GM19463 (cell line): ENCODE measurements at regions not wholly inside any gene's neighbourhood (a gene's known extent, or its start where the extent isn't known, plus 50 kb on each side); places are given as distances from the start of the nearest gene placed in this dataset.

Source experiments
- ATAC-seq: cut with Tn5 transposase; IDR thresholded peaks from one replicate; pipeline ENCODE4 v1.9.1; 2021; ENCODE audit warnings: mild to moderate bottlenecking, moderate library complexity; ENCODE audit not compliant: unreplicated experiment

DNA sequence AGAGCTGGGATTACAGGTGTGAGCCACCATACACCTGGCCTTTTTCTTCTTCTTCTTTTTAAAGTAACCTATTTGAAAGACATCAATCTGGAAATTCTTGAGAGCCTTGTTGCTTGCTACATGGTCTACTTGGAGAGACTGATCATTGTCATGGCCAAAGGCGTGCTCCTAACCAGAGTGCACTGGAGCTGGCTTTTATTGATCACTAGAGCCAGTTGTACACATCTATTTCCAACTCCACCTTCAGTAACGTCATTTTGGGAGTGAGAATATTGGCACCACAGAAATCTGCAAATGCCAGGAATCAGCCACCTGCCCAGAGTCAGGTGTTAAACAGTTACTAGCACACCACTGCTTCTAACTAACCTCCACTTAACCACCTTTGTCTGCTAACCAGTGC is 735.1 kb downstream of the TYW1 start:
- ATAC-seq: no peak

DNA sequence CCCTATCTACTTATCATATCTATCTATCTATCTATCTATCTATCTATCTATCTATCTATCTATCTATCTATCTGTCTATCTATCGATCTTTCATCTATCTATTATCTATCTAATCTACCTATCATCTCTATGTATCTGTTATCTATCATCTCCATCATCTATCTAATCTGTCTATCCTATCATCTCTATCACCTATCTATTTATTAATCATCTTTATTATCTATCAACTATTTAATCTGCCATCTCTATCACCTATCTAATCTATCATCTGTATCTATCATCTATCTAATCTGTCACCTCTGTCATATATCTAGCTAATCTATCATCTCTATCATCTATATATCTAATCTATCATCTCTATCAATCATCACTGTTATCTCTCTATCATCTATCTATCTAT is 736.3 kb downstream of the TYW1 start:
- no peak for ATAC-seq

DNA sequence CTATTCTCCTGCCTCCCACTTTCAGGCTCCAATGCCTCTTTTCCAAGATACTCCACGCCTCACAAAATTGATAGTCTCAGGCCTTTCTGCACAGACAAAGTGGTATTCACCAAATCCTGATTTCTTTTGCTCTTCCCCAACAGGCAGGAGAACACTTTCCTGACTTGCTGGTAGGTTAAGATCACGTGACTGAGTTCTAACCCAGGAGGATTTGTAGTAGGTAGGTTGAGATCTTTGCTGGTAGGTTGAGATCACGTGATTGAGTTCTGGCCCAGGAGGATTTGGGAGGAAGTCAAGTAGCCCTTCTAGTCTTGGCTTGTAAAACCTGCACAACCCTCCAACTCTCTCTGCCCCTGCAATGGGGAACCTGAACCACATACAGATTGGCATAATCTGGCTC is 741.5 kb downstream of the TYW1 start:
- ATAC-seq: no peak

DNA sequence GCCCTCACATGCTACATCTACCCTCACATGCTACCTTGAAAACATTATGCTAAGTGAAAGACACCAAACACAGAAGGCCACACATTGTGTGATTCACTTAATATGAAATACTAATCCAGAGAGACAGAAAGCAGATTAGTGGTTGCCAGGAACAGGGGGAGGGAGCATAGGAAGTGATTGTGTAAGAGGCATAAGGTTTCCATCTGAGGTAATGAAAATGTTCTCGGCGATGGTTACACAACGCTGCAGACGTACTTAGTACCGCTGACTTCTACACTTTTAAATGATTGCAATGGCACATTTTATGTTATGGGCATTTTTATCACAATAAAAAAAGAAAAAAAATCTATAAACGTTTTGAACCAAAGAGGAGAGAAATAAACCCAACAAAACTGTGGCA is 742.3 kb downstream of the TYW1 start:
- ATAC-seq: no peak

DNA sequence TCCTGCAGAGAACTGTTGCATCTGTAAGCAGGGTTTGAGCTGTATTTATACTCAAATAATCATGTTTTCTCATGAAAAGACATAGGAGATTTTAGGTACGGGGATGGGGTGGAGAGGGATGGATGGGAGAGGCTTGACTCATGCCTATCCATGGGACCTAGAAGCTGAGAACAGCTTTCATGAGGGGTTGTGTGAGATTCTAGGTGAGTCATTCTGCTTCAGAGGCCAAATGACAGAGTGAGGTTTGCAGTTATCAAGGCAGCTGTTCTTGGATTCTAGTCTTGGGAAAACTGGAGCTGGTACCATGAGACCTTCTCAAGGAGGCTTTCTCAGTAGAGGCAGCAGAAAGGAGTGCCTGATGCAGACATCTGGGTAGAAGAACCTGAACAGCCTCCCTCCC is 746.9 kb downstream of the TYW1 start:
- ATAC-seq: no peak

DNA sequence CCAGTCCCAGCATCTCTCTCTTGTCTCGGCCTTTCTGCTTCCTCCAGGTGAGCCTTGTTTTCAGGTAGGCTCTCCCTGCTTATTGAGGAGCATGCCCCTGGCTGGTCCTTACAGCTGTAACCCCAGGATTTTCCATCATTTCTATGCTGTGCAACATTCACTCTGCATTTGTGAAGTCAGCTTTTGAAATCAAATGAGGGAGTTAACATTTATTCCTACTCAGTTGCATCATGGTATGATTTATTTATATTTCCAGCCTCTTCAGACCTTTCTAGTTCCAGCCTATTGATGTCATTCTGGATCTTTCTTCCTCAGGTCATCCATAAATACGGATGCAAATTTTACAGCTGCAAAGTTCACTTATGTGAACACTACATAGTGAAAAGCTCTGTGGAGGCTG is 755.6 kb downstream of the TYW1 start:
- no peak for ATAC-seq

DNA sequence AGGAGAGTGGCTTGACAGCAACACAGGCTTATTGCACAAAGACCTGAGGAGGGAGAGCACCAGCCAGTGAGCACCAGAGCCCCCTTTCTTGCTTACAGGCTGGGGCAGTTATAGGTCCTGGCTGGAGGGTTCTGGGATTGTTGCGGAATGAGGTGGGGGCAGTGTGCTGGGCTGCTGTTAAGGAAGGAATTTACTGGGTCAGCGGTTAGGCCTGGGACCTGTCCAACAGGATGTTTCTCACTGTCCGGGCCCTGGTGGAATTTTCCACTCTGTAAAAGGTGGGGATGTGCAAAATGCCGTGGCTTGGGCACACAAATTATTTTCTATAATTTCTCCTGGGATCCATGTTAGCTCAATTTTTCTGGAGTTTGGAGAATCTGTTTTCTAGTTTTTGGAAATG is 757.3 kb downstream of the TYW1 start:
- no peak for ATAC-seq

DNA sequence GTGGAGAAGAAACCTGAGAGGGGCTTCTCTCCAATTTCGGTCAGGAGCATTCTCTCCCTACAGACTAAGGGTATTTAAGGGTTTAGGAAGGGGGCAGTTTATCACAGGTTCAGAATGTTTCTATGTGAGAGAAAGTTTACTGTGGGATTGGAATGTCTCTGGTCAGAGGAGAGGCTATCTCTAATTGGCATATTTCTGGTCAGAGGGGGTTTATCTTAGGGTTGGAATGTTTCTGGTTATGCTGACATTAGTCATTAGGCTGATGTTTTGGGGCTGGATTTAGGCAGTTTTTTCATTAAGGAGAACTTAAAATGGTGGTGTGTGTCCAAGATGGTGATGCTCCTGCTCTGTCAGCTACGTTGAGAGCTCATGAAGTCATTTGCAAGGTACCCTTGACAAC is 758.0 kb downstream of the TYW1 start:
- ATAC-seq: no peak

DNA sequence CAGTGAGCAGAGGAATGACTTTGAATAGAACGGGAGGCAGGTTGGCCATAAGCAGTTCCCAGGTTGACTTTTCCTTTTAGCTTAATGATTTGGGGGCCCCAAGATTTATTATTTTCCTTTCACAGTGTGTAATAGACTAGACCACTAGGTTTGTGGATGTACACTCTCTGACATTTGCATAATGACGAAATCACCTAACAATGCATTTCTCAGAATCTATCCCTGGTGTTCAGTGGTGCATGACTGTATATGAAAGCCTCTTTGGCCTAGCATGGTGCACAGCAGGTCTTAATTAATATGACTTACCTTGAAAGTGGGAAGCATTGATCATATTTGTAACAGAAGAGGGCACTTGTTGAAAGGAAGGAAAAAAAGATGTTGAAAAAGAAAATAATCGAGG is 761.9 kb downstream of the TYW1 start:
- no peak for ATAC-seq

DNA sequence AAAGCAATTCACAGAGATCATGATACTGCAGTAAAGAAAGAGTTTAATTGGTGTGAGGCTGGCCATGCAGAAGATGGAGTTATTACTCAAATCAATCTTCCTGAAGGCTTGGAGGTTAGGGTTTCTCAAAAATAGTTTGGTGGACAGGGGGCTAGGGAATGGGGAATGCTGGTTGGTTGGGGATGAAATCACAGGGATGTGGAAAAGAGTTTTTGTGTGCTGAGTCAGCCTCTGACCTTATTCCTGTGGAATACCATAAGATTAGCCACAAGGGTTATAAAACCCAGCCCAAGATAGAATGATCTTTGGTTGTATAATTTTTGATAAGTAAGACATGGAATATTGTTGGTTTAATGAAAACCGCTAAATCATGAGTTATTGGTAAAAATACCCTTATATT is 764.3 kb downstream of the TYW1 start:
- ATAC-seq: no peak

DNA sequence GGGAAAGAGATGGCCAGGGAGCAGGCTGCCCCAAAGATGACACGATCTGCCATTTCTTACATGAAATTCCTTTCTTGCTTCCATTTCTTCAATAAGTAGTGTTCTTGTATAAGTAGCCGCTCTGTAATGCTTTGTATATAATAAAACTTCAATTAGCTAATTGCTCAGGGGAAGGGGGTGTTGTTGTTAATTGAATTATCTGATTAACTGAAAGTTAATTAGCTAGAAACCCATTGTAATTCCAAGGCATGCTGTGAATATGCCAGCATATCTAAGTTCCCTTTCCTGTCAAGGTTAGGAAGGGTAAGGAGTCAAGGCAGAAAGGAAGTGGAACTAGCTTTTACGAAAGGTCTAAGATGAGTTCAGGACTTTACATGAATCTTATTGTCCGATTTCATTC is 765.9 kb downstream of the TYW1 start:
- no peak for ATAC-seq

DNA sequence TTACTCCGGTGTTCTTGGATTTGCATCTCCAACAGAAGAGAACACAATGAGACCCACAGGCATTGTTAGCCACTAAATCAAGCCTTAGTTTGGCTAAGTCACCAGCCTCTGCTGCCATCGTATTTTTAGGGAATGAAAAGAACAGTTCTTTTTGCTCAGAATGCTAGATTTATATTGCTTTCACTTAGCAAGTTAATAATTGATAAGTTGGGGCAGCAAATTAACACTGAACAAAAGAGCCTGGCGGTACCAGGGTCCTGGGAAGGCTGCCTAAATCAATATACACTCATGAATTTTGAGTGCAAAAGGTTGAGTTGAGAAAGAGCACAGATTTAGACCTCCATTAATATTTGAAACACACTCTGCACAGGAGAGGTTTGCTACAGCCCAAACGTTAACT is 767.7 kb downstream of the TYW1 start:
- no peak for ATAC-seq

DNA sequence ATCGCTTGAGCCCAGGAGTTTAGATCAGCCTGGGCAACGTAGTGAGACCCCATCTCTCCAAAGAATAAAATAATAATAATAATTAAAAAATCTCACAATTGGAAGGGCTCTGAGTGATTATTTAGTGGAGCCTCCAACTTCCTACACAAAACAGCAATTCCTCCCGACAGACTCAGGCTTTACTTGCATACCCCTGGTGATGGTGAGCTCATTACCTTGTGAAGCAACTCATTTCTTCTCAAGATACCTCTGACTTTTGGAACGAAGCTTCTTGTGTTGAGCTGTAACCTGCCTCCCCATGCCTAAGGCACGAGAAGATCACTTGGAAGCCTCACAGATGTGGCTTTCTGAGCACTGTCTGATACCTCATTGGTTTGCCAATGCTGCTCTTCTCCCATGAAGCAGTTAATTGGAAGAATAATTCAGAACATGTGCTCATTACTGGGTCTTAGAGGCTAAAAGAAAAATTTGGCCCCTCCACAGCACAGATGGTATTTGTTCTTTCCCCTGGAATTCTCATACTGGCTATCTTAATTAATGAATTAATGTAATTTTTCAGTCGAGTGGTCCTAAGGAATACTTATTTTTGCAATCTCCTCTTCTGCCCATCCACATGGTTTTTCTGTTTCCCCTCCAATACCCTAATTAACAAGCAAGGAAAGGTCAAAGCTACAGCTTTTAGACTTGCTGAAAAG is 769.0 kb downstream of the TYW1 start:
- ATAC-seq: no peak

DNA sequence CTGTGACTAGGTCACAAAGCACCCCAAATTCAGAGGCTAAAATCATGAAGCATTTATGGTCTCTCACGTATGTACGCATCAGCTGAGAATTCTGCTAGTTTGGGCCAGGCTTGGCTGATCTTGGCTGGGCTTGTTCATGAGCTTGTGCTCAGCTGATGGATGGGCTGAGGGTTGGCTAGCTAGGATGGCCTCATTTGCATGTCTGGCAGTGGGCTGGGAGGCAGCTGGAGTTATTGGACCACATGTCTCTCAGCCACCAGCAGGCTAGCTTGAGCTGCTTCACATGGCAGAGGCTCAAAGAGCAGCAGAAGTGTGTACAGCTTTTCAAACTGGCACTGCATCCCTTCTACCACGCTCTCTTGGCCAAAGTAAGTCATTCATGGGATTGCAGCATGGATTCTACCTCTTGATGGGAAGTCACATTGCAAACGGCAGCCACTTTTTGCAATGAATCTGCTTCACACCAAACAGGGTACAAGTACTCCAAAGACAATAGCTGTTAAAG is 770.3 kb downstream of the TYW1 start:
- no peak for ATAC-seq

DNA sequence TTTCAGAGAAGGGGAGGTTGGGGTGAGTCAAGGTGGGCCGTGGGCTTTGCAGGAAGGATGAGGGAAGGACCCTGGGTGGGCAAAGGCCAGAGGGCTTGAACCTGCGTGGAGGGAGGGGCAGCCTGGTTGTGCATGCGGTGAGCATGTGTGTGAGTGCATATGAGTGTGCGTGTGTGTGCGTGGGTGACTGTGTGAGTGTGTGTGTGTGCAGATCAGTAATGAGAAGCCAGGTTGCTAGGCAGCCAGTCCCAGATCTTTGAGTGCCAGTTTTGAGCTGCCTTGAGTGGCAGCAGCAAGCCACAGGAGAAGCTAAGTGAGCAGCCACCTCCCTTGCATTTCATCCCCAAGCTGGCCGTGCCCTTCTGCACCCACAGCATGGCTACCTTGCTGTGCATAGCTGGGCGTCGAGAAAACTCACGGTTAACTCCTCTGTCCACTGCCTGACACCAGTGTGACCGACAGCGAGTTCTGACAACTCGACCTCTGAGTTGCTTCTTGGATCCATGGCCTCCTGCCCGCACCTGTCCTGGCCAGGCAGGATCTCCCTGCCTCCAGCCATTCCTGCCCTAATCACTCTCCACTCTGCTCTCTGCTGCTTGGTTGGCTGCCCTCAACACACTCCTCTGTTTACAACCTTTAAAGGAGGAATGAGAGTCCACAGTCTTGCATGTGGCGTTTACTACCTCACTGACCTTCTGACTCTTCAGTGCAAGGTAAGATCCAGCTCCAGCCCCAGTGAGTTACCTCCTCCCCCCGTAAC is 775.4 kb downstream of the TYW1 start:
- no peak for ATAC-seq

DNA sequence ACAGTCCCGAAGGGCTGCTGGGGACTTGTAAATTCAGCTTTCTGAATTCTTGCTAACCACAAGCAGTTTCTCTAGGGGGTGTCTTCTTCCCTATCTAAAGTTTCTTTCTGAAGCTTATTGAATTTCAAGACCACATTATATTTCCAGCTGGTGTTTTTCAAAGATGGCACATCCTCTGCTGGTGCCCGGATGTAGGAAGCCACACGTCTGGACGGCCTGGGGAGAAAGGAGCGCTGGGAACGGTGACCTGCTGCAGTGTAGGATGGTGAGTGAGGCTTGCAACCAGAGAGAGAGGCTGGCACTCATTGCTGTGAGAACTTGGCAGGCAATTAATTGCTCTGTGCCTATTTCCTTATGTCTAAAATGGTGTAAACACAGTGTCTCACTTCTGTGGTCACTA is 776.4 kb downstream of the TYW1 start:
- no peak for ATAC-seq

DNA sequence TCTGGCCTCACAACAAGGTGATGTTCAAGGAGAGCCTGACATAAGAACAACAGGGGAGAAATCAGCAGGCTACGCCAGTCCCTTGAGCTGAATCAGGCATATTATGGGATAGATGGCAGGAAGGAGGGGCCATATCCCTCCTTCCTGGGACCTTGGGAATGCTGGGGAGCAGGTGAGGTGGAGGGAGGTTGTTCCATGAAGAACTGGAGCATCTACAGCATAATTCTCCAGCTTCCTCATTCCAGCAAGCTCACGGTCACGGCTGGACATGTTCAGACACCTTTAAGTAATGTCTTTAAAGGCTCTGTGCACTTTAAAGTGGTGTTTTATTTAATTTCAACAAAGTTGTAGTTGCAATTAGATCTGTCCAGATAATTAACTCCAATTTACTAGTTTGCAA is 780.5 kb downstream of the TYW1 start:
- ATAC-seq: no peak

DNA sequence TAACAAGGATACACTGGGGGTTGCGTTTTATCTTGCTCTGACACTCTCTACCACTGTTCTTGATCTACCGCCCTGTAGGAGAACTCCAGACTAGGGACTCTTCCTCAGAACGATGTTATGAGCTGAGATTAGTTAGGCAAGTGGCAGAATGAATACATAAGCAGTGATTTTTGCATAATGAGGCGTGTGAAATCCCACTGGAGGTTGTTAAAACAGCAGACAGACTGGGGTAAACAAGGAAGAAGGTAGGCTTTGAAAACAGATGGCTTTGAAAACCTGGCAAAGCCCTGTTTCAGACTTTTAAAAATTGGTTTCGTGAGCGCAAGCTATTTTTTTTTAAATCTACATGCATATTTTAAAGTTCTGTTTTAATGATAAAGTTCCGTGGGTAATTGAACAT is 785.2 kb downstream of the TYW1 start:
- ATAC-seq: no peak

DNA sequence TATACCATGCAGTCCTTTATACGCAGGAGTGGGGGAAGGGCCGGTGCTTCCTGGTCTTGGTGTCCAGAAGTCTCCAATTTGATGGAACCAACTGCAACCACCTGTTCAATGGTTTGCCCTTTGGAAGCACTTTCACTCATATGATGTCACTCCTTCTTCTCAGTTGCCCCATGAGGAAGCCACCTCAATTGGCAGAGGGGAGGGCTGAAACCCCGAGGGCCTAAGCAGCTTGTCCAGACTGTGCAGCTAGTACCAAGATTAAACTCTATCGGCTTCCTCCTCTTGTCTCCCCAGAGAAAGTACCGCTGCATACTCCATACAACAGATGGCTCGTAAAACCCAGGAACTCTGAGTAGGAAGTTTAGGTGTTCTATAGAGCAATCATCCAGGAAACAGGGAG is 789.4 kb downstream of the TYW1 start:
- no peak for ATAC-seq

DNA sequence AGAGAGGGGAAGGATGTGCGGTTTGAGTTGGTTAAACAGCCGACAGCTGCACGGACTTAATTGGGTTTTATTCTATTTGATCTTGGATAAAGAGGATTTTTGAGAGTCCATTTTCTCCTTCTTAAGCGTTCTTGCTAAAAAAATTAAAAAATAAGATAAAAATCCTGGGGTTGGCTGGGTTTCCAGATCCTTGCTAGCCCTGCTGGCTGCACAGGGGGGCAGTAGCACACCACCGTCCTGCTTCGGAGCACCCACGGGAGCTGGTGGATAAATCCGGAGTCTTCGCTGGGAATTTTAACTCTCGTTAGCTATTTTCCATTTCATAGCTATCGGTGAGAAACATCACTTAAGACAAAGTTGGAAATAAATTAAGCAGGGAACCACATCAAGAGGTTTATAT is 792.0 kb downstream of the TYW1 start:
- ATAC-seq: no peak

DNA sequence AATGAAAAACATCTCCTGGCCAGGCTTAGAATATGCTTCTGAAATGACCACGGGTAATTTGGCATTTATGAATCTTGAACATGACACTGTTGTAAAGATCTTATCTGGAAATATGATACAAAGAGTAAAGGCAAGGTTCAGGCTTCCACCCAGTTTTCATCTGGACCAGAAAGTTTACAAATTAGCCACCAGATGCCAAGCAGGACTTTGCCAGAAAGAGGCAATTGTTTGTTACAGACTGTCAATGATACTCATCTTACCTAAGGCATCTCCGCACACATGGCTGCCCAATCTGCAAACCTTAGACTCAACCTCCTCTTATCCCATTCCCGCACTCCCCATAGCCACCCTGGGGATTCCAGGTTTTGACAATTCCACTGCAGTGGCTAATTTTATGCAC is 795.3 kb downstream of the TYW1 start:
- no peak for ATAC-seq

DNA sequence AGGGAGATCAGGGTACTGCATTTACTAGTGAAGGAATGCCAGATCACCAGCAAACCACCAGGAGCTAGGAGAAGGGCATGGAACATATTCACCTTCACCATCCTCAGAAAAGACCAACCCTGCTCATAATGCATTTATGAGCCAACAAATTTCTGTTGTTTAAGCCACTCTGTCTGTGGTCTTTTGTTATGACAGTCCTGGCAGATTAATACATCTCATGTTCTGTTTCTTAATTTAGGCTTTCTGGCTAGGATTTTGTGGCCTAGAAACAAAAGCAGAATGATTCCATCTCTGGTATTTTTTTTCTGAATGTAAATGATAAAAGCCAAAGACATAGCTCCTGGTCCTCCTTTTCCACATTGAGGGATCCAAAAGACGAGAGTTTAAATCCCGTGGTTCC is 797.9 kb downstream of the TYW1 start:
- no peak for ATAC-seq

DNA sequence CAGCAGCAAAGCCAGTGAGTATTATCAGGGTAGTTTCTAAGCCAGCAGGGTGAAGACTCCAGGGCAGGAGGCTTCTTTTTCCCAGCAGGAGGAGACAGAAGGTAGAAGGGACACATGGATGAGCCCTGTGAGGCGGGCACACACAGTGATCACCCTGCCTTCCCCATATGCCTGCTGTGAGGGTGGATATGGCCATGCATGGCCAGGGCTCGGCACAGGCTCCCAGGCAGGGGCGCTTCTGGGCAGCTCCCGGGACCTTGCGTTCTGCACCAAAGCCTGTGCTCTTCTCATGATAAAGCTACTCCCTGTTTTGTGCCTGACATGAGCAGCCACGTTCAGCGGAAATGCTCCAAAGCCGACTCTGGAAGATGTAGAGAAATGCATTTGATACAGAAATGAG is 807.2 kb downstream of the TYW1 start:
- no peak for ATAC-seq
